GM12878 (cell line): ENCODE measurements at regions not wholly inside any gene's neighbourhood (a gene's known extent, or its start where the extent isn't known, plus 50 kb on each side); places are given as distances from the start of the nearest gene placed in this dataset.

Source experiments
- ATAC-seq: fragments of 200-7000 bp; cut with Tn5 transposase; 3 replicates; pipeline ENCODE4 v1.9.1; 2020; ENCODE audit warnings: mild to moderate bottlenecking, moderate library complexity
- BruUV-seq: library from RNA; stranded (reverse); fragments of 400-500 nt; replicated peaks from 2 replicates; lab custom pipeline; 2021; lab: Mats Ljungman, UMichigan
- CTCF ChIA-PET: fragments of 300-600 bp; sonication (Branson Sonifier 250); formaldehyde crosslinking; extraction: SDS; loops from one replicate; lab custom pipeline; 2021; ENCODE audit warnings: inconsistent platforms; lab: Yijun Ruan, JAX
- POLR2A ChIA-PET: fragments of 350-600 bp; formaldehyde crosslinking; extraction: SDS; loops from one replicate; lab custom pipeline; 2021; ENCODE audit warnings: inconsistent platforms; lab: Charles Lee
- RAD21 ChIA-PET: fragments of 300-600 bp; sonication (Branson Sonifier 250); formaldehyde crosslinking; loops from one replicate; lab custom pipeline; 2023; ENCODE audit warnings: antibody characterized with exemption; ENCODE audit not compliant: unreplicated experiment; lab: Charles Lee
- SMC1A ChIA-PET: fragments of 300-600 bp; sonication (Branson Sonifier 250); formaldehyde crosslinking; loops from one replicate; lab custom pipeline; 2023; ENCODE audit not compliant: unreplicated experiment, uncharacterized antibody; lab: Charles Lee
- DNase-seq: peaks from one replicate; pipeline ENCODE4 v3.0.0-alpha.2; 2011; ENCODE audit warnings: low read depth, low spot score
- FAIRE-seq: peaks from 3 replicates; lab custom pipeline; 2011; peaks lifted over from hg19 to GRCh38; lab: Jason Lieb, UNC
- H2AFZ ChIP-seq: 2 replicates; pipeline ENCODE4 v1.6.0; 2011; ENCODE audit warnings: low read depth, low read length, control low read depth; ENCODE audit not compliant: control insufficient read depth
- H3K27ac ChIP-seq: 2 replicates; pipeline ENCODE4 v1.5.1; 2011; ENCODE audit warnings: control low read depth; ENCODE audit not compliant: control insufficient read depth, insufficient read depth
- H3K27me3 ChIP-seq, 2 experiments: replicated peaks in 1 of 2; 2 replicates each; pipeline versions ENCODE4 v1.6.0 to v1.6.1; 2011; ENCODE audit warnings: low read length in 1 of 2; ENCODE audit not compliant: control insufficient read depth in 2 of 2, insufficient read depth in 2 of 2
- H3K36me3 ChIP-seq, 2 experiments: 2 replicates each; pipeline ENCODE4 v1.5.1; 2011; ENCODE audit warnings: low read length in 1 of 2; ENCODE audit not compliant: control insufficient read depth in 2 of 2, insufficient read depth in 2 of 2
- H3K4me1 ChIP-seq: 2 replicates; pipeline ENCODE4 v1.6.1; 2011; ENCODE audit warnings: mild to moderate bottlenecking, low read length, moderate library complexity, mixed read lengths; ENCODE audit not compliant: control insufficient read depth, insufficient read depth
- H3K4me2 ChIP-seq: 2 replicates; pipeline ENCODE4 v1.6.0; 2011; ENCODE audit warnings: control low read depth; ENCODE audit not compliant: control insufficient read depth, insufficient read depth
- H3K4me3 ChIP-seq: fragments of 200-600 bp; sonication (generic); 2 replicates; pipeline ENCODE4 v1.5.1; 2016
- H3K79me2 ChIP-seq: 2 replicates; pipeline ENCODE4 v1.6.0; 2011; ENCODE audit warnings: low read length; ENCODE audit not compliant: control insufficient read depth, insufficient read depth
- H3K9ac ChIP-seq: 2 replicates; pipeline ENCODE4 v1.8.0; 2011; ENCODE audit warnings: low read length, control low read depth, mixed read lengths; ENCODE audit not compliant: control insufficient read depth, insufficient read depth
- H3K9me3 ChIP-seq: replicated peaks from 3 replicates; pipeline ENCODE4 v1.5.1; 2011; ENCODE audit warnings: mild to moderate bottlenecking, low read length; ENCODE audit not compliant: control insufficient read depth, insufficient read depth
- H4K20me1 ChIP-seq: 2 replicates; pipeline ENCODE4 v1.6.0; 2011; ENCODE audit not compliant: control insufficient read depth, insufficient read depth
- BACH1 ChIP-seq: fragments of 450-650 bp; IDR thresholded peaks from 2 replicates; pipeline ENCODE4 v1.6.1; 2017; ENCODE audit warnings: mild to moderate bottlenecking, borderline replicate concordance
- BCL11A ChIP-seq: IDR thresholded peaks from 2 replicates; pipeline ENCODE4 v1.6.1; 2011; ENCODE audit warnings: low read depth, low read length
- BCLAF1 ChIP-seq: fragments of 450-650 bp; IDR thresholded peaks from 2 replicates; pipeline ENCODE4 v1.6.1; 2017; ENCODE audit warnings: antibody characterized with exemption, mild to moderate bottlenecking, moderate library complexity
- CHD2 ChIP-seq: IDR thresholded peaks from 2 replicates; pipeline ENCODE4 v1.6.1; 2011; ENCODE audit warnings: low read depth, low read length, improper control_type of control experiment, borderline replicate concordance
- CTCF ChIP-seq, 3 experiments: IDR thresholded peaks in 2 of 3; conservative IDR thresholded peaks in 1 of 3; 2 replicates each; pipeline ENCODE4 v1.5.1; 2011; ENCODE audit warnings: low read depth in 3 of 3, low read length in 3 of 3, mild to moderate bottlenecking in 3 of 3, control low read depth in 2 of 3, moderate library complexity in 2 of 3, inconsistent platforms in 1 of 3, mixed read lengths in 1 of 3; ENCODE audit not compliant: control insufficient read depth in 2 of 3, insufficient read depth in 1 of 3; ENCODE audit errors: extremely low read depth in 1 of 3
- EGR1 ChIP-seq, 2 experiments: IDR thresholded peaks; 1 replicate in 1 of 2; 2 replicates in 1 of 2; pipeline ENCODE4 v1.6.1; 2011 to 2012; ENCODE audit warnings: low read depth in 2 of 2, low read length in 2 of 2, borderline replicate concordance in 1 of 2, mild to moderate bottlenecking in 1 of 2, moderate library complexity in 1 of 2
- FOS ChIP-seq: IDR thresholded peaks from 3 replicates; pipeline ENCODE4 v1.6.1; 2011; ENCODE audit warnings: borderline replicate concordance; ENCODE audit not compliant: insufficient read length; ENCODE audit errors: extremely low read depth
- MTA3 ChIP-seq: IDR thresholded peaks from 2 replicates; pipeline ENCODE4 v1.6.1; 2012; ENCODE audit warnings: low read length, inconsistent platforms, borderline replicate concordance
- NBN ChIP-seq: fragments of 450-650 bp; IDR thresholded peaks from 2 replicates; pipeline ENCODE4 v1.6.1; 2016
- NRF1 ChIP-seq: conservative IDR thresholded peaks from 2 replicates; pipeline ENCODE4 v1.6.1; 2011; ENCODE audit warnings: mild to moderate bottlenecking, low read depth, low read length, improper control_type of control experiment
- POLR2AphosphoS5 ChIP-seq: IDR thresholded peaks from 2 replicates; pipeline ENCODE4 v1.6.1; 2011; ENCODE audit warnings: mild to moderate bottlenecking, low read length, inconsistent platforms
- RBBP5 ChIP-seq: fragments of 200-600 bp; sonication (generic); conservative IDR thresholded peaks from 2 replicates; pipeline ENCODE4 v1.6.1; 2016
- REST ChIP-seq: IDR thresholded peaks from 2 replicates; pipeline ENCODE4 v1.6.1; 2012; ENCODE audit warnings: mild to moderate bottlenecking, low read depth, low read length
- STAT3 ChIP-seq: IDR thresholded peaks from 2 replicates; pipeline ENCODE4 v1.6.1; 2011; ENCODE audit warnings: low read depth, low read length, improper control_type of control experiment
- USF2 ChIP-seq: IDR thresholded peaks from 2 replicates; pipeline ENCODE4 v1.6.1; 2011; ENCODE audit warnings: low read depth, low read length, improper control_type of control experiment, borderline replicate concordance
- WGBS: methylation state at CpG from one replicate; pipeline ENCODE4 v1.1.6; 2016; ENCODE audit warnings: low lambda C conversion rate; ENCODE audit not compliant: insufficient replicate concordance, insufficient coverage; ENCODE audit errors: missing lambda C conversion rate; 5-methylcytosine and 5-hydroxymethylcytosine counted together
- in situ Hi-C: fragments of 300-500 bp; cut with MboI; formaldehyde crosslinking; loops from 9 replicates; pipeline ENCODE4 v1.14.3; 2018; ENCODE audit warnings: mixed read lengths
- intact Hi-C: fragments of 100-400 bp; cut with micrococcal nuclease; formaldehyde crosslinking; loops from one replicate; pipeline ENCODE4 v1.14.2; 2022; ENCODE audit not compliant: unreplicated experiment

- Histone ChIP-seq H3K27ac (no peak overlapping the region), H3K4me3 (no peak overlapping the region), H3K79me2 (no peaks in the 10 kb centered on the region), H3K4me1 (no peaks in the 10 kb centered on the region), H3K4me2 (no peak overlapping the region), H3K36me3 (no peaks in the 10 kb centered on the region), H3K27me3 (no peaks in the 10 kb centered on the region), H4K20me1 (no peaks in the 10 kb centered on the region), H3K9me3 (no peaks in the 10 kb centered on the region; the same call in 2 of the 3 replicates), H3K9ac (no peak overlapping the region), H2AFZ (no peak overlapping the region)
- ChIA-PET SMC1A (no interaction called here), RAD21 (no interaction called here), CTCF (no interaction called here), POLR2A (no interaction called here)
- intact Hi-C loops (no loop called here), in situ Hi-C loops (no loop called here)
- TF ChIP-seq CTCF (IDR thresholded peaks at IDR 0.05 in 2 of 3, conservative IDR thresholded peaks at IDR 0.05 in 1 of 3; ENCODE audit: control insufficient read depth in 2 of 3, extremely low read depth in 1 of 3, insufficient read depth in 1 of 3, low read depth in 3 of 3, low read length in 3 of 3) (no peak), USF2 (no peak), BCLAF1 (no peak), BACH1 (no peak), CHD2 (no peak), EGR1 (IDR thresholded peaks at IDR 0.05; ENCODE audit: borderline replicate concordance in 1 of 2, low read depth in 2 of 2, low read length in 2 of 2) (no peak), FOS (no peak), BCL11A (no peak), NRF1 (no peak), POLR2AphosphoS5 (no peak), STAT3 (no peak), REST (no peak), RBBP5 (no peak), NBN (no peak), MTA3 (no peak)
- WGBS: 48% methylated on average over 3 of the region's 3 CpGs
- DNase-seq (no peak), ATAC-seq (no peak), FAIRE-seq (no peak)
- BruUV-seq: no TSS peak
Measured at GRCh38 chr10:90414926-90415325, 442.9 kb downstream of the HTR7 start.
